ENCODE measurements at regions not wholly inside any gene's neighbourhood (a gene's known extent, or its start where the extent isn't known, plus 50 kb on each side); places are given as distances from the start of the nearest gene placed in this dataset.

DNA sequence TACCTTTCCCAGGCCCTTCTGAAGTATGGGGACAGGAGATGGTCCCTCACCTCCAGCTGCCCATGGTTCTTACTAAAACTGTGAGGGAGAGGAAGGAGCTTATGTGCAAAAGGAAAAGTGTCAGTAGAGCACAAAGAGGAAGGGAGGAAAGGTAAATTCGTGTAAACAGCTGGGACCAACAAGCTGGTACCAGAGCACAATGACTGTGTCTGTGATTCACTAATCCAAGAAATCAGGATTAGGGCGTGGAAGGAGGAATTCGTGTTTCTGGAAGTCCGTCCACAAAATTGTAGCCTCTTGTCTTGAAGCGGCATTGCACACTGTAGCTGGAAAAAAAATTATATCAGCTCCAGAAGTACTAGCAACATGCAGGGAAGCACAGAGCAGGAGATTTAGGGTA lies 129.0 kb upstream of the RREB1 start:
- no peaks in the 10 kb centered on the region for H4K20me1 ChIP-seq (ENCODE audit: insufficient read depth)
- H3K79me2 ChIP-seq (ENCODE audit: insufficient read depth), result no peaks in the 10 kb centered on the region
- no peak overlapping the region for H3K4me3 ChIP-seq (ENCODE audit: low read depth in 2 of 2, low read length in 1 of 2)
- no peaks in the 10 kb centered on the region for H3K9me3 ChIP-seq
- H3K36me3 ChIP-seq (replicated peaks in 1 of 2; ENCODE audit: control insufficient read depth in 1 of 2, insufficient read depth in 2 of 2, low read length in 1 of 2), result no peaks in the 10 kb centered on the region
- no peaks in the 10 kb centered on the region for H3K4me1 ChIP-seq (ENCODE audit: control insufficient read depth in 1 of 2, insufficient read depth in 2 of 2, low read depth in 1 of 2, low read length in 1 of 2)
- no peak for DNase-seq
- CTCF ChIA-PET, result no interaction called here
- TF ChIP-seq, protein P1, sequence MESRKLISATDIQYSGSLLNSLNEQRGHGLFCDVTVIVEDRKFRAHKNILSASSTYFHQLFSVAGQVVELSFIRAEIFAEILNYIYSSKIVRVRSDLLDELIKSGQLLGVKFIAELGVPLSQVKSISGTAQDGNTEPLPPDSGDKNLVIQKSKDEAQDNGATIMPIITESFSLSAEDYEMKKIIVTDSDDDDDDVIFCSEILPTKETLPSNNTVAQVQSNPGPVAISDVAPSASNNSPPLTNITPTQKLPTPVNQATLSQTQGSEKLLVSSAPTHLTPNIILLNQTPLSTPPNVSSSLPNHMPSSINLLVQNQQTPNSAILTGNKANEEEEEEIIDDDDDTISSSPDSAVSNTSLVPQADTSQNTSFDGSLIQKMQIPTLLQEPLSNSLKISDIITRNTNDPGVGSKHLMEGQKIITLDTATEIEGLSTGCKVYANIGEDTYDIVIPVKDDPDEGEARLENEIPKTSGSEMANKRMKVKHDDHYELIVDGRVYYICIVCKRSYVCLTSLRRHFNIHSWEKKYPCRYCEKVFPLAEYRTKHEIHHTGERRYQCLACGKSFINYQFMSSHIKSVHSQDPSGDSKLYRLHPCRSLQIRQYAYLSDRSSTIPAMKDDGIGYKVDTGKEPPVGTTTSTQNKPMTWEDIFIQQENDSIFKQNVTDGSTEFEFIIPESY (IDR thresholded peaks at IDR 0.05; ENCODE audit: borderline replicate concordance, low read depth), result no peak
- no peak for TF ChIP-seq FOSL2 (IDR thresholded peaks at IDR 0.05; ENCODE audit: borderline replicate concordance, low read depth)
- TF ChIP-seq SMC3 (IDR thresholded peaks at IDR 0.05; ENCODE audit: low read depth, low read length), result no peak
- TF ChIP-seq CHD2 (IDR thresholded peaks at IDR 0.05; ENCODE audit: low read length, partially characterized antibody), result no peak
- no peak for TF ChIP-seq MXI1 (IDR thresholded peaks at IDR 0.05; ENCODE audit: low read depth, low read length)
- no peaks in the 10 kb centered on the region for H3K27me3 ChIP-seq (ENCODE audit: insufficient read depth)
- 34% methylated on average over 5 of the region's 5 CpGs for WGBS (ENCODE audit: low lambda C conversion rate)
- H3K9me2 ChIP-seq, result no peaks in the 10 kb centered on the region
- H3K4me2 ChIP-seq, result no peak overlapping the region
- POLR2A ChIA-PET, result no interaction called here
- no peak overlapping the region for H2AFZ ChIP-seq (ENCODE audit: low read depth)
- H3K27ac ChIP-seq (ENCODE audit: low read depth in 2 of 2, low read length in 1 of 2), result no peak overlapping the region
- no peak overlapping the region for H3K9ac ChIP-seq
- no peaks in the 10 kb centered on the region for H3F3A ChIP-seq (replicated peaks; ENCODE audit: insufficient read depth)

DNA sequence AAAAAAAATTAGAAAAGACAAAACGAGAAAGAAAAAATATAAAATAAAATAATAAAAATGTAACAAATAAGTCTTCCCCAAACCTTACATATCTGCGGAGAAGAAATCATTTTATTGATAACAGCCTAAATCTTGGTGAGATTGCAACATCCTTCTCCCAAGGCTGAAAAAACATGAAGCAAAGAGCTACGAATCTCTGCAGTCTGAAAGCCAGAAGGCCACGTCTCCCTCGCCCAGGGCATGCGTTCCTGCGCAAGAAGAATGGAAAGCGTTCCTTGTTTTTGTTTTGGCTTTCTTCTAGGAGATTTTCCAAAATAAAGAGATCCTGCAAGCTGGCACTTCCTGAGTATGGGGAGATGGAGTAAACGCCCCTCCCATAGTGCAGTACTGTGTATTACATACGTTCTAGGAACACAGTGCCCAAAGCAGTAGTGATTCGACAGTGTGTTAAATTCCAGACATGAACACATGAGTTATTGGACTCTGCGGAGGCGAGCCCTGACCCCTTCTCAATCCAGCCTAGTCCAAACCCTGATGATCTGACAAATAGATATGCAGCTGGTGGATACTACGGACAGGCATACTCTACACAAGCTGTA lies 126.7 kb upstream of the RREB1 start:
- Histone ChIP-seq H3K9me3 (no peaks in the 10 kb centered on the region), H3K4me2 (no peak overlapping the region), H3K27ac (ENCODE audit: low read depth in 2 of 2, low read length in 1 of 2) (no peak overlapping the region), H2AFZ (ENCODE audit: low read depth) (no peak overlapping the region), H3K27me3 (ENCODE audit: insufficient read depth) (no peaks in the 10 kb centered on the region), H3F3A (replicated peaks; ENCODE audit: insufficient read depth) (no peaks in the 10 kb centered on the region), H3K4me3 (ENCODE audit: low read depth in 2 of 2, low read length in 1 of 2) (no peak overlapping the region), H3K79me2 (ENCODE audit: insufficient read depth) (no peaks in the 10 kb centered on the region), H3K36me3 (replicated peaks in 1 of 2; ENCODE audit: control insufficient read depth in 1 of 2, insufficient read depth in 2 of 2, low read length in 1 of 2) (no peaks in the 10 kb centered on the region), H3K9me2 (no peaks in the 10 kb centered on the region), H4K20me1 (ENCODE audit: insufficient read depth) (no peaks in the 10 kb centered on the region), H3K4me1 (ENCODE audit: control insufficient read depth in 1 of 2, insufficient read depth in 2 of 2, low read depth in 1 of 2, low read length in 1 of 2) (no peaks in the 10 kb centered on the region), H3K9ac (no peak overlapping the region)
- WGBS (ENCODE audit: low lambda C conversion rate), result 53% methylated on average over 12 of the region's 14 CpGs
- POLR2A ChIA-PET, result no interaction called here
- TF ChIP-seq, protein P2, sequence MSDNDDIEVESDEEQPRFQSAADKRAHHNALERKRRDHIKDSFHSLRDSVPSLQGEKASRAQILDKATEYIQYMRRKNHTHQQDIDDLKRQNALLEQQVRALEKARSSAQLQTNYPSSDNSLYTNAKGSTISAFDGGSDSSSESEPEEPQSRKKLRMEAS (IDR thresholded peaks at IDR 0.05; ENCODE audit: low read depth), result no peak
- no peak for TF ChIP-seq MEF2A (IDR thresholded peaks at IDR 0.05; ENCODE audit: borderline replicate concordance, low read depth)
- no peak for TF ChIP-seq MXI1 (IDR thresholded peaks at IDR 0.05; ENCODE audit: low read depth, low read length)
- TF ChIP-seq JUND (IDR thresholded peaks at IDR 0.05), result no peak
- no peak for TF ChIP-seq RFX5 (IDR thresholded peaks at IDR 0.05; ENCODE audit: low read length)
- TF ChIP-seq, protein P1 (IDR thresholded peaks at IDR 0.05; ENCODE audit: borderline replicate concordance, low read depth), result no peak
- TF ChIP-seq RCOR1 (IDR thresholded peaks at IDR 0.05; ENCODE audit: low read length), result no peak
- TF ChIP-seq NFIC (IDR thresholded peaks at IDR 0.05; ENCODE audit: borderline replicate concordance), result no peak
- no peak for TF ChIP-seq SIN3A (IDR thresholded peaks at IDR 0.05; ENCODE audit: borderline replicate concordance, low read depth, low read length)
- TF ChIP-seq TCF12 (IDR thresholded peaks at IDR 0.05), result no peak
- TF ChIP-seq POLR2AphosphoS5 (IDR thresholded peaks at IDR 0.05; ENCODE audit: low read depth, low read length), result no peak
- TF ChIP-seq, protein P3, sequence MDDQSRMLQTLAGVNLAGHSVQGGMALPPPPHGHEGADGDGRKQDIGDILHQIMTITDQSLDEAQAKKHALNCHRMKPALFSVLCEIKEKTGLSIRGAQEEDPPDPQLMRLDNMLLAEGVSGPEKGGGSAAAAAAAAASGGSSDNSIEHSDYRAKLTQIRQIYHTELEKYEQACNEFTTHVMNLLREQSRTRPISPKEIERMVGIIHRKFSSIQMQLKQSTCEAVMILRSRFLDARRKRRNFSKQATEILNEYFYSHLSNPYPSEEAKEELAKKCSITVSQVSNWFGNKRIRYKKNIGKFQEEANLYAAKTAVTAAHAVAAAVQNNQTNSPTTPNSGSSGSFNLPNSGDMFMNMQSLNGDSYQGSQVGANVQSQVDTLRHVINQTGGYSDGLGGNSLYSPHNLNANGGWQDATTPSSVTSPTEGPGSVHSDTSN (IDR thresholded peaks at IDR 0.05), result no peak
- TF ChIP-seq RXRA (IDR thresholded peaks at IDR 0.05; ENCODE audit: borderline replicate concordance, low read depth), result no peak
- no peak for TF ChIP-seq GATA2 (CRISPR knock-in tag; IDR thresholded peaks at IDR 0.05)
- no peak for TF ChIP-seq NRF1 (IDR thresholded peaks at IDR 0.05; ENCODE audit: low read depth, low read length)
- TF ChIP-seq, protein P4, sequence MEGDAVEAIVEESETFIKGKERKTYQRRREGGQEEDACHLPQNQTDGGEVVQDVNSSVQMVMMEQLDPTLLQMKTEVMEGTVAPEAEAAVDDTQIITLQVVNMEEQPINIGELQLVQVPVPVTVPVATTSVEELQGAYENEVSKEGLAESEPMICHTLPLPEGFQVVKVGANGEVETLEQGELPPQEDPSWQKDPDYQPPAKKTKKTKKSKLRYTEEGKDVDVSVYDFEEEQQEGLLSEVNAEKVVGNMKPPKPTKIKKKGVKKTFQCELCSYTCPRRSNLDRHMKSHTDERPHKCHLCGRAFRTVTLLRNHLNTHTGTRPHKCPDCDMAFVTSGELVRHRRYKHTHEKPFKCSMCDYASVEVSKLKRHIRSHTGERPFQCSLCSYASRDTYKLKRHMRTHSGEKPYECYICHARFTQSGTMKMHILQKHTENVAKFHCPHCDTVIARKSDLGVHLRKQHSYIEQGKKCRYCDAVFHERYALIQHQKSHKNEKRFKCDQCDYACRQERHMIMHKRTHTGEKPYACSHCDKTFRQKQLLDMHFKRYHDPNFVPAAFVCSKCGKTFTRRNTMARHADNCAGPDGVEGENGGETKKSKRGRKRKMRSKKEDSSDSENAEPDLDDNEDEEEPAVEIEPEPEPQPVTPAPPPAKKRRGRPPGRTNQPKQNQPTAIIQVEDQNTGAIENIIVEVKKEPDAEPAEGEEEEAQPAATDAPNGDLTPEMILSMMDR (IDR thresholded peaks at IDR 0.05), result no peak
- no peak for TF ChIP-seq ELF1 (IDR thresholded peaks at IDR 0.05)
- TF ChIP-seq FOXJ3 (CRISPR knock-in tag; IDR thresholded peaks at IDR 0.05), result no peak
- CTCF ChIA-PET, result interaction anchor here (0.8 kb wide), 1 partner anchor 165 kb away, joined by 3 read pairs; no protein-coding TSS in a partner anchor
- no peak for DNase-seq

Data from SK-N-SH (cell line).